HTR-8/SVneo (cell line): ENCODE measurements at regions not wholly inside any gene's neighbourhood (a gene's known extent, or its start where the extent isn't known, plus 50 kb on each side); places are given as distances from the start of the nearest gene placed in this dataset.

Source experiments
- DNase-seq: peaks from one replicate; pipeline ENCODE4 v3.0.0; 2011; ENCODE audit warnings: low spot score, mixed read lengths; ENCODE audit not compliant: insufficient read length
- FAIRE-seq: peaks from 2 replicates; lab custom pipeline; 2011; peaks lifted over from hg19 to GRCh38; lab: Jason Lieb, UNC

- no peak for FAIRE-seq
- no peak for DNase-seq
Observed at GRCh38 chr7:47026780-47027361, 555.0 kb downstream of the TNS3 start.

DNA sequence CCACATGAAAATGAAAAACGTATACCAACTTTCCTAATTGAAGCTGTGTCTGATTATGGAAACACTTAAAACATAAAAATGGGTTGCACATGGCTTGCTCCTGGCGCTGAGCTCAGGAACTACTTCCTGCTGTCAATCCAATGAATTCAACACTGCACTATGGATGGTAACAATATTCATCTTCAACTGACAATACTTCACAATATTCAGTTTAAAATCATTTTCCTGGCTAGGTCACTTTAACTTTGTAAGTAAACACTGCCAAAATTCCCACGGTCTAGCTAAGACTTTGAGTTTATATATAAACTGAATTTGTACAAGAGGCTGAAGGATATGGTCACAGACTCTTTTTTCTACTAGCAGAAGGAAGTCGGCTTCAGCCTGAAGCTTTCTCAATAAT lies 556.9 kb downstream of the TNS3 start:
- DNase-seq (no peak), FAIRE-seq (no peak)

GRCh38 chr7:47008461-47008860 lies 573.5 kb downstream of the TNS3 start:
- DNase-seq (no peak), FAIRE-seq (no peak)

- DNase-seq: no peak
- FAIRE-seq: no peak
Observed at GRCh38 chr7:47007471-47007870, 574.4 kb downstream of the TNS3 start.

DNA sequence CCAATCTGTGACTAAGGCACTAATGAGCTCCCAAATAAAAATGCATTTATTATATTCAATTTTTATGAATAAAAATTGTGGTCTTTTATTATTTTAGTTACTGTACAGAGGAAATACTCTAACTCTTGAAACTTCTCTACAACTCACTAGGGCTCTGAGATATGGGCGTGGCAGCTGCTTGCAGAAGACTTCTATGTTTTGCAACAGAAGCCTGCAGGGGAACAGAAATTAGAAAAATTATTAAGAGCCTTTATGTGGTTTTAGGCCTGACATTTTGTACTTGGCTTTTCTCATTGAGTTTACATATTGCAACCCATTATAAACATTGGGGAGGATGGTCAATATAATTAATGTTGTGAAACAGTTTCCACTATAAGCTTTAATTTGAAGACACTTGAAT lies 581.4 kb downstream of the TNS3 start:
- DNase-seq: no peak
- no peak for FAIRE-seq

DNA sequence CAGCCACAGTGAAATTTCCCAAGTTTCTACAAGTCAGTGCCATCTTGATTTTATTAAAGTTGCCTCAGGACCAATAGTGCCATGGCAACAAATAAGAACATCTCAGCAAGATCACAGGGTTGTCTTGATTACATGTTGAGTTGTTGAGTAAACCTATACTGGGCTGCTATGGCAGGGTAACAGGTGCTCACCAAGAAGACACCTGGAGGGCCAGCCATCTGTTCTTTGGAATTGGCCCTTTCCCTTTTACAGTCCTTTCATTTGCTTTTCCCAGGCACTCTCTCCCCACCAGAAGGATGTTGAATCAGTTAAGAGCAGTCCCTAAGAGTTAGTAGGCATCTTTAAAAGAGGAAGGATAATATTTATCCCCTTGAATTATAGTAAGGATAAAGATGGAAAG lies 582.0 kb downstream of the TNS3 start:
- FAIRE-seq: peak; percentile 60
- no peak for DNase-seq

- FAIRE-seq (no peak), DNase-seq (no peak)
Observed at GRCh38 chr7:46996972-46997371, 584.9 kb downstream of the TNS3 start.

GRCh38 chr7:46993396-46993795 lies 588.5 kb downstream of the TNS3 start:
- DNase-seq: no peak
- FAIRE-seq: no peak

- no peak for FAIRE-seq
- no peak for DNase-seq
Observed at GRCh38 chr7:46990761-46991160, 591.1 kb downstream of the TNS3 start.

- DNase-seq (no peak), FAIRE-seq (no peak)
Observed at GRCh38 chr7:46989247-46989646, 592.7 kb downstream of the TNS3 start.

GRCh38 chr7:46982928-46983327 lies 599.0 kb downstream of the TNS3 start:
- no peak for FAIRE-seq

DNA sequence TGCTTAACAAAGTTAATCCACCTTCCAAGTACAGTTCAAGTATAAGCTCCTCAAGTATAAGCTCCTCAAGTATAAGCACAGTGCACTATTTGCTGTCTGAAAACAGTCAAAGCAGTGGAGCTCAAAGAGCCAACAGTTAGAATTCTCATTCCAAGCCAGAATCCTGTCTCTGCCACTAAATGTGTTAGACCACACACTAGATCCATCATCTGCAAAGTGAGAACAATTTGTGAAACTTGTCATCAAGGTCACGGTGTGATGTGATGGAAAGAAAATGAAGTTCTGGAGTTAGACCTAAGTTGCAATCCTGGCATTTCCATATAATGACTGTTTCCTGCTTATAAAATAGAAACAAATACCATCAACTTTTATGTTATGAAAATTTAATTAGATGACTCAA lies 602.5 kb downstream of the TNS3 start:
- DNase-seq: no peak
- FAIRE-seq: no peak

More at GRCh38 chr7:46982928-46983327, 599.0 kb downstream of the TNS3 start:
- DNase-seq: no peak

DNA sequence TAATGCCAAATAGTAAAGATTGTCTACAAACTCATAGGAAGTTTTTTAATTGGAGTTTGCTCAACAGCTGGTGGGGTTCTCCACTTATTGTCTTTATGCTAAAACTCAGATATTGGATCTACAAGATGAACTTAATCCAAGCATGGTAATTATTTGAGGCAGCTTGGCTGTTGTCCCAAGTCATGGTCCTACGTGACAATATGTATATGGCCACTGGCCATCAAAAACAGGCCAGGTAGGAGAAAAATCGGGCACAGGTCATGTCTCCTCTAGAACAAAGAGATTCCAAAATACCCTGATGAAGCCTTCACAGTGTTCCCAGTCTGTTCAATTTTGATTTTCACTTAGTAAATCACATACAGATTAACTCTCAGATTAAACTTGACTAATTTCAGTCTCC lies 606.4 kb downstream of the TNS3 start:
- DNase-seq (no peak), FAIRE-seq (no peak)

GRCh38 chr7:46972205-46972604 lies 609.7 kb downstream of the TNS3 start:
- peak; percentile 31 for FAIRE-seq
- peak; percentile 39 for DNase-seq

GRCh38 chr7:46970476-46970875 lies 611.4 kb downstream of the TNS3 start:
- no peak for DNase-seq
- no peak for FAIRE-seq

GRCh38 chr7:46970131-46970430 lies 611.8 kb downstream of the TNS3 start:
- FAIRE-seq (no peak), DNase-seq (no peak)

- no peak for DNase-seq
- FAIRE-seq: no peak
Observed at GRCh38 chr7:46969303-46970130, 612.4 kb downstream of the TNS3 start.

DNA sequence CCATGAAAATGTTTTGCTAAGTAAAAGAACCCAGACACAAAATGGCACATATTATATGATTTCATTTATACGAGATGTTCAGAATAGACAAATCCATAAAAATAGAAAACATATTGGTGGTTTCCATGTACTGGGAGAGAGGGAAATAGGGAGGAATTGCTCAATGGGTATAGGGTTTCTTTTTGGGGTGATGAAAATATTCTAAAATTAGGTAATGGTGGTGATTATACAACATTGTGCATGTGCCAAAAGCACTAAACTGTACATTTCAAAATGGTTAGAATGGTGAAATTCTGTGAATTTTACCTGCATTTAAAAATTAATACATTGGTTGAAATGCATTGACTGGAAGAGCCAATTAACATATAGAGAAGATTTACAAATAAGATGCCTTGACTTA lies 613.9 kb downstream of the TNS3 start:
- no peak for DNase-seq
- no peak for FAIRE-seq

GRCh38 chr7:46963719-46964118 lies 618.2 kb downstream of the TNS3 start:
- FAIRE-seq (no peak), DNase-seq (no peak)

DNA sequence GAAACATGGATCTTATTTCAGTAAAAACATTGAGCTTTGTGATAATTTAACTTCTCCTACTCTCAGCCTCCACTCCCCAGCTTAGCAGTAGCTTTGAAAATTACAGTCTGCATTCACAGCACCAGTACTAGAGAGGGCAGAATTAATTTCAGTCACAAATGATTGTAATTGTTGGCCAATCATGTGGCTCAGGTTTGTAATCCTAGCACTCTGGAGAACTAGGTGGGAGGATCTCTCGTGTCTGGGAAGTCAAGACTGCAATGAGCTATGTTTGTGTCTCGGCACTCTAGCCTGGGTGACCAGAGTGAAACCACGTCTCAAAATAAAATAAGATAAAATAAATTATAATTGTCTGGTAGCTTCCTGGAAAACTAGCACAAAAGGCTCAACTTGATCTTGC lies 620.9 kb downstream of the TNS3 start:
- DNase-seq: no peak
- FAIRE-seq: no peak

DNA sequence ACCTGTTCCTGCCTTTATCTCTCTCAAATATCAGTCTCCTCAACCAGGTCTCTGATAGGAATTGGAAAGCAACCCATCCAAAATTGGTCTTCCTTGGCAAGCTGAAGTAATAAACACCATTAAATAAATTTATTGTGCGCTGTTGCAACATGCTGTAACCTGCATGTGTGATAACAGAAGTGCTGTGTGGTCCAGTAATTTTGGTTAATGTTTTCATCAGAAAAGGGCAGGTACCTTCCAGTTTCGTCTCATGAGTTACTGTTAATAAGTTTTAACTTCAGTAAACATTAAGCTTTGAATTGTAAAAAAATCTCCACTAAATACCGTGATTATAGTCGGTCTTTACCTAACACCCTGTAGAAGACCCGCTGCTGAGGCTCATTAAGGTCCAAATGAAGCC lies 624.7 kb downstream of the TNS3 start:
- FAIRE-seq (no peak), DNase-seq (no peak)

DNA sequence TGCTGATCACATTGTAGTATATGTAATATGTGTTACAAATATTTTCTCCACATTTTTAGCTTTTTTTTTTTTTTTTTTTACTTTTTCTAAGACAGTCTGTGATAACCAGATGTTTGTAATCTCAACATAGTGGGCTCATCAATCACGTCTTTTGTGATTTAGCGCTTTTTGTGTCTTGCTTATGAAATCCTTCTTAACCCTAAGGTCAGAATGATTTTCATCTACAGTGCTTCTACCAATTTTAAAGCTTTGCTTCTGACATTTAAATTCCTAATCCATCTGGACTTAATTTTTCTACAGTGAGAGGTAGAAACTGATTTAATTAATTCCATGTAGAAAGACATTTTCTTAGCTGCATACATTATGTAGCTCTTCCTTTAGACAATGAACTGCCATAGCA lies 626.4 kb downstream of the TNS3 start:
- no peak for FAIRE-seq
- DNase-seq: no peak
